ENCODE measurements at regions not wholly inside any gene's neighbourhood (a gene's known extent, or its start where the extent isn't known, plus 50 kb on each side); places are given as distances from the start of the nearest gene placed in this dataset.

DNA sequence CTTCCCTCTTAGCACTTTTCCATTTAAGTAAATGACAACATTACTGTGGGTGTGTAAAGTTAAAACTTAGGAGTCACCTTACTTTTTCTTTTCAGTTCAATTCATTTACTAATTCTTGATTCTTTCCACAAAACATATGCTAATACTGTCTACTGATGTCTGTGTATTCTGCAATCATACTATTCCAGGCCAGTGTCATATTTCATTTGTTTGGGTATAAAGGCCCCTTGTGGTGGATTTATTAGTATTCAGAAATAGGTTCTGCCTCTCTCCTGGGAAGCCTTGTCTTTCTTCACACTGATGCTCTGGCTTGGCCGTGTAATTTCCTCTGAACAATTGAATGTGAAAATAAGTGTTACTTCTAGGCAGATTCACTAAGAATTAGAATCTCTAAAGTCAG lies 621.9 kb upstream of the SPRY2 start:
- H3K4me1 ChIP-seq, result no peaks in the 10 kb centered on the region
- H3K27ac ChIP-seq, result no peak overlapping the region
- no peaks in the 10 kb centered on the region for H3K9me3 ChIP-seq
- H3K27me3 ChIP-seq (ENCODE audit: insufficient read depth in 3 of 3, low read length in 2 of 3), result no peaks in the 10 kb centered on the region
- H3K36me3 ChIP-seq (ENCODE audit: insufficient read depth in 1 of 2, low read depth in 1 of 2), result no peaks in the 10 kb centered on the region
- WGBS, 3 donors, result 34 to 42% (median 38%) methylated on average over 1 of the region's 1 CpG
- intact Hi-C loops (cut with DNase I), result no loop called here
- TF ChIP-seq, protein P1, sequence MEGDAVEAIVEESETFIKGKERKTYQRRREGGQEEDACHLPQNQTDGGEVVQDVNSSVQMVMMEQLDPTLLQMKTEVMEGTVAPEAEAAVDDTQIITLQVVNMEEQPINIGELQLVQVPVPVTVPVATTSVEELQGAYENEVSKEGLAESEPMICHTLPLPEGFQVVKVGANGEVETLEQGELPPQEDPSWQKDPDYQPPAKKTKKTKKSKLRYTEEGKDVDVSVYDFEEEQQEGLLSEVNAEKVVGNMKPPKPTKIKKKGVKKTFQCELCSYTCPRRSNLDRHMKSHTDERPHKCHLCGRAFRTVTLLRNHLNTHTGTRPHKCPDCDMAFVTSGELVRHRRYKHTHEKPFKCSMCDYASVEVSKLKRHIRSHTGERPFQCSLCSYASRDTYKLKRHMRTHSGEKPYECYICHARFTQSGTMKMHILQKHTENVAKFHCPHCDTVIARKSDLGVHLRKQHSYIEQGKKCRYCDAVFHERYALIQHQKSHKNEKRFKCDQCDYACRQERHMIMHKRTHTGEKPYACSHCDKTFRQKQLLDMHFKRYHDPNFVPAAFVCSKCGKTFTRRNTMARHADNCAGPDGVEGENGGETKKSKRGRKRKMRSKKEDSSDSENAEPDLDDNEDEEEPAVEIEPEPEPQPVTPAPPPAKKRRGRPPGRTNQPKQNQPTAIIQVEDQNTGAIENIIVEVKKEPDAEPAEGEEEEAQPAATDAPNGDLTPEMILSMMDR (IDR thresholded peaks at IDR 0.05), result no peak
- DNase-seq (no peak), ATAC-seq (no peak)
- no peak overlapping the region for H3K4me3 ChIP-seq

DNA sequence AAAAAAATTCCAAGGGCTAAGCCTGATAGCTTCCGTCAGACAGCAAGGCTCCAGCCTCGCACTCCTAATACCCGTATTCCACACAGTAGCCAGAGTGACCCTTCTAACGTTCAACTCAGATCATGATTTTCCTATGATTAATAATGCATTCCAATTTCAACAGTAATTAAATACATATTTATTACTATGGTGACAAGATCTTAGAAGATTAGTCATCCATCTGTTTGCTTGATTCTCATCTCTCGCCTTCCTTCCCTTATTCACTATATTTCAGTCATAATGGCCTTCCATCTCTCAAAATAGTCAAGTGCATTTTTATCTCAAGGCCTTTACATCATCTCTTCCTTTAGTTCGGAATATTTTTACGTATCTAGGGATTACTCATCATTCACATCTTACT lies 621.2 kb upstream of the SPRY2 start:
- ATAC-seq, result no peak
- H3K4me1 ChIP-seq, result no peaks in the 10 kb centered on the region

DNA sequence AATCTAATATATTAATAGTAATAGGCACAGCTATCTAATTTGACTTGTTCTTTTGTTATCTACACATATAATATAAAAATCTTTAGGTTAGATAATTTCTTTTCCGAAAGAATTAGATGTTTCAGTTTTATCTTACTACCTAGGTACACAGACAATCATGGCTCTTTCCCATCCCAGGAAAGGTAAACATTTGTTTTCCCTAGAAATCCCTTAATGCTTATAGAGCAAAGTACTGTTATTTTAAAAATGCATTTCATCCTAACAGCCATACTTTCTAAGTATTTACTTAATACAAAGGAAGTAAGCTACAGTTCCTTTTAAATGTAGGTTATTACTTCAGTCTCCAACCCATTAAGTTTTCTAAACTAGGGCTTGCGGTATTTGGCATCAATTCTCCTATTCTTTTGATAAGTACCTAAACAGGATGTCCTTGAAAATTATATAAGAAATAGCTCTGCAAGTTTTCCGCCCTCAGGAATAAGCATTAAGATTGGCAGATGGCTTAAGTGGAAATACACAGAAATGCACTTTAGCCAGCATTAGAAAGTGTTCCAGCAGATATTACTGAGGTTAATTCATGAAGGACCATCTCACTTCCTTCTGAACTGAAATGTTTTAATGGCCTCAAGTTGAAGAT lies 616.2 kb upstream of the SPRY2 start:
- Histone ChIP-seq H3K36me3 (ENCODE audit: insufficient read depth in 1 of 2, low read depth in 1 of 2) (no peaks in the 10 kb centered on the region), H3K27ac (no peak overlapping the region), H3K27me3 (ENCODE audit: insufficient read depth in 3 of 3, low read length in 2 of 3) (no peaks in the 10 kb centered on the region), H3K9me3 (peaks cover 4% of the 10 kb centered on the region), H3K4me3 (no peak overlapping the region), H3K4me1 (no peaks in the 10 kb centered on the region)
- intact Hi-C loops (cut with DNase I), result no loop called here
- ATAC-seq (no peak), DNase-seq (no peak)
- 55 to 73% (median 63%) methylated on average over 3 of the region's 3 CpGs for whole genome bisulfite sequencing, 3 donors
- TF ChIP-seq, protein P1 (IDR thresholded peaks at IDR 0.05), result no peak

More for the DNA sequence above, 621.2 kb upstream of the SPRY2 start:
- Histone ChIP-seq H3K27me3 (ENCODE audit: insufficient read depth in 3 of 3, low read length in 2 of 3) (no peaks in the 10 kb centered on the region), H3K36me3 (ENCODE audit: insufficient read depth in 1 of 2, low read depth in 1 of 2) (no peaks in the 10 kb centered on the region), H3K4me3 (no peak overlapping the region), H3K27ac (no peak overlapping the region), H3K9me3 (no peaks in the 10 kb centered on the region)
- DNase-seq, result no peak
- TF ChIP-seq, protein P1 (IDR thresholded peaks at IDR 0.05), result no peak
- intact Hi-C loops (cut with DNase I), result no loop called here
- 82 to 83% (median 83%) methylated on average over 7 of the region's 7 CpGs for WGBS, 3 donors

DNA sequence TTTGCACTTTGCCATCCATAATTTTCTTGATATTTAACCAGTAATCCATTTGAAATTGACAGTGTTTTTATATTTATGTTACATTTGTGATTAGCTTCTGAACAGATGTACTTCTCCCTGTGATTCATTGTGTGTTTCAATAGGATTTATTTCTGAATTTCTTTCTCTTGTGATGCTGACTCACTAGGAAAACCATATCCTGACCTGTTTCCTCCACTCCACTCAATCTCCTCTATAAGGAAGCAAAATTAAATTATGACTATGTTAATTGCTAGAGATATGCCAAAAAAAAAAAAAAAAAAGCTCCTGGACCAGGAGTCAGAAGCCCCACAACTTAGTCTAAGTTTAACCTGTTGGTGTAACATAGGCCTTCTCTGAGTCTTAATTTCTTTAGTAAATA lies 614.6 kb upstream of the SPRY2 start:
- H3K4me3 ChIP-seq, result no peak overlapping the region
- TF ChIP-seq, protein P1 (IDR thresholded peaks at IDR 0.05), result no peak
- ATAC-seq (no peak), DNase-seq (no peak)
- H3K9me3 ChIP-seq, result peaks cover 4% of the 10 kb centered on the region
- H3K27me3 ChIP-seq (ENCODE audit: insufficient read depth in 3 of 3, low read length in 2 of 3), result no peaks in the 10 kb centered on the region
- H3K36me3 ChIP-seq (ENCODE audit: insufficient read depth in 1 of 2, low read depth in 1 of 2), result no peaks in the 10 kb centered on the region
- intact Hi-C loops (cut with DNase I), result no loop called here
- H3K27ac ChIP-seq, result no peak overlapping the region
- no peaks in the 10 kb centered on the region for H3K4me1 ChIP-seq

DNA sequence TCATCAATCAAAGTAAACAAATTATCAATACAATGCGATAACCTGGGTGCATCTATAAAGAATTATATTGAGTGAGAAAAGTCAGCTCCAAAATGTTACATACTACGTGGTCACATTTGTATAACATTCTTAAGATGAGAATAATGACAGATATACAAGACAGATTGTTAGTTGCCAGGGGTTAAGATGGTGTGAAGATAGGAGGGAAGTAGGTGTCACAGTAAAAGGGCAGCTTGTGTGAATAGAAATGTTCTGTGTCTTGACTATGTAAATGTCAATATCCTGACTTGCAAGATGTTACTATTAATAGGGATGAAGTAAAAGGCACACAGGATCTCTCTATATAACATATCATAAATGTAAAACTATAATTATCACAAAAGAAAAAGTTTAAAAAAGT lies 611.2 kb upstream of the SPRY2 start:
- intact Hi-C loops (cut with DNase I), result no loop called here
- no peaks in the 10 kb centered on the region for H3K4me1 ChIP-seq

More for the DNA sequence above, 611.2 kb upstream of the SPRY2 start:
- TF ChIP-seq, protein P1 (IDR thresholded peaks at IDR 0.05), result no peak
- H3K4me3 ChIP-seq, result no peak overlapping the region
- no peak for ATAC-seq
- H3K36me3 ChIP-seq (ENCODE audit: insufficient read depth in 1 of 2, low read depth in 1 of 2), result no peaks in the 10 kb centered on the region
- 95 to 97% (median 96%) methylated on average over 2 of the region's 2 CpGs for WGBS, 3 donors
- DNase-seq, result no peak
- peaks cover 4% of the 10 kb centered on the region for H3K9me3 ChIP-seq
- no peak overlapping the region for H3K27ac ChIP-seq
- H3K27me3 ChIP-seq (ENCODE audit: insufficient read depth in 3 of 3, low read length in 2 of 3), result no peaks in the 10 kb centered on the region
